ENCODE measurements at regions not wholly inside any gene's neighbourhood (a gene's known extent, or its start where the extent isn't known, plus 50 kb on each side); places are given as distances from the start of the nearest gene placed in this dataset.
"Not testable (repeated sequence)": the region's sequence is repeated elsewhere in the genome, so short reads cannot be mapped to it uniquely, and the experiment has no call there.

DNA sequence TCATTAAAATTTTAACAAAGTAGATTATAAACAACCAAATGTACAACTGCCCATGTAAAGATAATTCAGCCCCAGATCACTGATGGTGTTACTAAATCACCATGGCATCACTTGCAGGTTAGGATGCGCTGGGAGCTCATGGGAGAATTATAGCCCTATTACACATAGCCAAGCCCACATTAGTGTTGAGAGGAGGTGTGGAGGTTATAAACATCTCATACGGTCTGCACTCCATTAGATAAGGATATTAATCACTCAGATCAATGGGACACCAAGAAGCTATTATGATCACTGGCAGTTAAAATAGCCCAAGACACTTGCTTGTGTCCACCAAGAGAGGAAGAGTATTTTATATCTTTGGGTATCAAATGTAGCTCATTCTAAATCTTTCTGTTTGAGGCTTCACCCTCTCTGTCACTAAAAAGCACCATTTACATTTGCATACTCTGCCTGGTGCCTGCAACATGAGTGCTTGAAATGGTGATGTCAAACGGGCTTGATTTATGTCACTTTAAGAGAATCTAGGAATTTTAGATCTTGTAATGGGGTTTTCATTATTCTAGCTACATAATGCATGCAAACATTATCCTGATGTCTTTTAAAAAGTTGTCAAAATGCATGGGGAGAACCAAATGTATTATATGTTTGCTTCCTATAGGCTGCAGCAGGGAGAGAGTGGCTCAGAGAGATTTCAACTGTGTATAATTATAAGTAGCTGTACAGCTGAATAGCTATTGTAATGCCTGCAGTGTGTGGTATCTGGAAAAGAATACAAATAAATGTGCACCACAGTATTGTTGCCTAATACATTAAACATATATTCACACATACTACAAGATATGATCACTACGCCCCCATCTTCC, 654.1 kb upstream of the MARCKS start:
- DNase-seq (ENCODE audit: low read depth): no peak

DNA sequence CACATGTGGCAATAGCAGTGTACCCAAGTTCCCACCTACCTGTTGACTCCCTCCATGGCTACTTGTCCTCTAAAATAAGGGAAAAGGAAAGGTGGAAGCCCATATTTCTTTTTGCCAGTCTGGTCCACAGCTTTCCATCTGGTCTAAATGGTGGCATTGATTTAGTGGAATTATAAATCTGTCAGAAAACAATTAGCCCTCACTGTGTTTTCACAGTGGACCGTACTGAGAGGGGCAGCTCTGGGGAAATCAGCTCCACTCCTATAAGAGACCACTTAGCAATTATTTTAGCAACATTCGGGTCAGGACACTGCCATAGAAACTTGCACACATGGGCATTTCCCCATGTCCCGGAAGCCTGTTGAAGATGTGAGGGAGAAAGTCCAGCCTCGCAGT, 653.4 kb upstream of the MARCKS start:
- no peak for DNase-seq (ENCODE audit: low read depth)

DNA sequence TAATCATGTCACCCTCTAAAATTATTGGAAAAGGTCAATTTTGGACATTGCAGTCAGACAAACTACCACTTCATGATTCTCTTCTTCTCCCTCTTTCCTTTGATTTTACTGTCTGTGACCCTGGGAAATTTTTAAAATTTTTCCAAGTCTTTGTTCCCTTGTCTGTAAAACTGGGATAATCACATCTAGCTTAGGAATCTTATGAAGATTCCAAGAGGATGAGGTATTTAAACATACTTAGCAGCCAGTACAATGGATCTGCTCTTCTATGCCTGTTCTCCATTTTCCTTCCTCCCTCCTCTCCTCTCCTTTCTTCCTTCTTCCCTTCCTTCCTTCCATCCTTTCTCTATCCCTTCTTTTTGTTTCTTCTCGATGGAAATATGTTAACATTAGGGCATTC, 651.6 kb upstream of the MARCKS start:
- no peak for DNase-seq (ENCODE audit: low read depth)

DNA sequence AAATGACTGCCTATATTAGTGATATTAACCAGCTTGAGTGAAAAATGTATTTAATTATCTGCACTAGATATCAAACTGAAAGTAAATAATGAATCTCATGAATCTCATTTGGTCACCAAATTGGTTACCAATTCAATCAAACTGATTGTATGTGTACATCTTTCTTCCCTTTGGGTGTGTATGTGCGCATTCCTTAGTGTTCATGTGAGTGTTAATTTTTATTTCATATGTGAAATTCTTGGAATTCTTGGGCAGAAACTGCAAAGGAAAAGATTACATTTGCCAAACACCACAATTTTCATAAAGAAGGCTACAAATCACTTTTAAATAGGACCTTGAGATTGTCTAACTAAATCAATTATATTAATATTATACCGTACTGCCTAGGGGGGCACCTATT, 648.4 kb upstream of the MARCKS start:
- no peak for DNase-seq (ENCODE audit: low read depth)

DNA sequence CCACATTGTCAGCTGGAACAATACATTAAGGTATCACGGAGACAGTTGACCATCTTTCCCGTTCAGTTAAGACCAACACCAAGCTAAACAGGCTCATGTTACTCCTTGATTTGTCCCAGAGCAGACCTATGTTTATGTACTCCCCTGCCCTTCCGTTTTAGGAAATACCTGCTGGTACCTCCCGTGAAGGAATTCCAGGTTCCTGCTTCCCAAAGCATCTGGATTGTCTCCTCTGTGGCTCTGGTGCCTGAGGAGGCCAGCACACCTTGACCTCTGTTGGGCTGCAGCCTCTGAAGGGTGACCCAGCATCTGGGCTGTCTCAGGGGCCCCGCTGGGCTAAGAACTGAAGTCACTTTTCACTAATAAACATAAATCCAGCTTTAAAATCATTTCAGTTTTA, 647.8 kb upstream of the MARCKS start:
- DNase-seq (ENCODE audit: low read depth): no peak

DNA sequence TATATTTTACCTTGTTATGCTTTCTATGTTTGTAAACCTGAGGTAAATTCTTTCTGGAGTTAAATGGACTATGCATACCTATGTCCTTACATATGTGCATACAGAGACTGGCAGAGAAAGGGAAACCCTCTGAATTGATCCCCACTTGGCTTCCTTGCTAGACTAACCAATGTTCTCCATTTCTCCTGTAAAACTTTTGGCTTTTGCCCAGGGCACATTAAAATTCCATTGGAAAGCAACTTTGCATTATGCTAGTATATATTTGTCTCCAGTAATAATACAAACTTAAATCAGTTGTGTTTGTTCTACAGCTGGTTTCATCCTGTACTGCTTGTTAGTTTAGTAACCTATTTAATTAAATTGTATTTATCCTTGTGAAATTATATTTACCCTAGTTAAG, 646.0 kb upstream of the MARCKS start:
- no peak for DNase-seq (ENCODE audit: low read depth)

DNA sequence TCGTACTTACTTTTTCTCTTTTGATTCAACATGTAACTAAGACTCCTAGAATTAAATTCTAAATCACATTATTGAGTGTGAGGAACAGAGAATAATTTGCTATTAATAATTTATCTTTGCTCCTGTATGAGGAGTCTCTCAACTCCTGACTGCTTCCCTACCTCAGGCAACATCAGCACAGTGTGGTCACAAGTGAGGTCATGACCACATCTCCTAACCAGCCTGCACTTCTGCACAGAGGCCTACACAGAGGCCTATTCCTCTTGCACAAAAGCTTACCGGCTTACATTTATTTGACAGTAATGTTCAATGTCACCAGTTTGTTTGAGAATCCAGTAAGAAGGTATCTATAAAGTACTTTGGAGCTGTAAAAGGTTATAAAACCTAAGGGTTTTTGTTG, 637.4 kb upstream of the MARCKS start:
- DNase-seq (ENCODE audit: low read depth): no peak

DNA sequence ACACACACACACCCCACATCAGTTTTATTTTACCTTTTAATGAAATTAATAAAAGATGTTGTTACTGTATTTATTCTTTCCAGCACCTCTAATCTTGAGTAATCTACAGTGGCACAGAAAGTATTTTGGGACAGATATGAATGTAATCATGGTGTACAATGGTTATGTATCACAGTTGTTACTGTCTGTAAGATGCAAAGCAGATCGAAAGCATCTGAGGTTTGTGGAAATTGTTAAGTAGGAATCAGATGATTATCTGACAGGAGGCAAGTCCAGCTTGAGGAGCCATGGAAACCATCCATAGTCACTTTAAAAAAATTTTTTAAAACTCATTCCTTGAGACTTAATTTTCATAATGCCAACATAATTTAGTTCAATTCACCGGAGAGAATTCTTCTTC, 636.3 kb upstream of the MARCKS start:
- no peak for DNase-seq (ENCODE audit: low read depth)

DNA sequence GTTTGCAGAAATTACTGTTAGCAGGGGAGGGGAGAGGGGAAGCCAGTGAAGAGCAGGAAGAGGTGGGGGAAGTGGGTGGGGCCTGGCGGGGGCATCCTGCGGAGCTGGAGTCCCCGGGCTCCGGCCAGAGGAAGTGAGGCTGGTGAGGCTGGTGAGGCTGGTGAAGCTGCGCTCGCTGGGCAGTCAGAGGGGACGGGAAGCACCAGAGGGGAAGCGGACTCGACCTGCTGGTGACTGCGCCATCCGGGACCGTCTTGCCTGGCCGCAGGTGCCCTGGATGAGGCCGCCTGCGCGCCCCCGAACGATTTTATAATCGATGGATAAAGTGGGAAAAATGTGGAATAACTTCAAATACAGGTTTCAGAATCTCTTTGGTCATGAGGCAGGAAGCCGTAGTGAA, 635.3 kb upstream of the MARCKS start:
- DNase-seq (ENCODE audit: low read depth): no peak

DNA sequence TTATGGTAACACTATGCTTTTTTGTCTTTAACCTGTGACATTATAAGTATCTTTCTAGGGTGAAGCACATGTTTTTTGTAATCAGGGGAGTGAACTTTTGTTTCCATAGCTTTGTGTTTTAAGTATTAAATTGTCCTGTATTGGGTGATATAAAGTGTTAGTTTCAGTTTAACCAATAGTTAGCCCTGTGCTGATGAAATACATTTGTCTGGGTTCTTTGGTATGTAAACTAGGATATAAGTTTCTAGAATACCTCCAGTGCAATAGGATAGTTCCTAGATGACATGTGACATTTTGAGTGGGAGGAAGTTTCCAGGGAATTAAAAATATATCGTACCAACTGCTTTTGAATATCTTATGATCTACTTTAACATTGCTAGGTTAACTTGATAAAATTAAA, 611.0 kb upstream of the MARCKS start:
- no peak for DNase-seq (ENCODE audit: low read depth)

DNA sequence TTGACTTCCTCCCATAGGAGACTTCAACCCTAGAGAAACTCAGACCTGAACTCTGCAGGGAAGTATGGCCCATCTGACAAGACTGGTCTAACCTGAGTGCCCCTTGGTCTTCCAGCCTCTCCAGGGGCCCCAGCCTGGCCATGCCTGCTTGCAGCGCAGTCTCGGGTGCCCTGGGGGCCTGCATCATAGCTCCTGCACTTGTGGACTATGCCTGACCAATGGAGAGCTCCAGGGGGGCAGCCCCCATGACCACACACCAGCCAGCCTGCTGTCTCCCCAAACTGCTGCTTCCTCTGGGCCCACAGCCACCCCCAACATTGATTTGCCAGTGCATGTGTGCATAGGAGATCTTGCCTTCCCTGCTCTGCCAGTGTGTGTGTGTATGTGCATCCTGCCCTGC, 608.6 kb upstream of the MARCKS start:
- no peak for DNase-seq (ENCODE audit: low read depth)

DNA sequence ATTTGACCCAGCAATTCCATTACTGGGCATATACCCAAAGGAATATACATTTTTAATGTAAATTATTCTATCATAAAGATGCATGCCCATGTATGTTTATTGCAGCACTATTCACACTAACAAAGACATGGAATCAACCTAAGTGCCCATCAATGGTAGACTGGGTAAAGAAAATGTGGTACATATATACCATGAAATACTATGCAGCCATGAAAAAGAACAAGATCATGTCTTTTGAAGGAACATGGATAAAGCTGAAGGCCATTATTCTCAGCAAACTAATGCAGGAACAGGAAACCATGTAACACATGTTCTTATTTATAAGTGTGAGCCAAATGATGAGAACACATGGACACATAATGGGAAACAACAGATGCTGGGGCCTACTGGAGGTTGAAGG, 603.0 kb upstream of the MARCKS start:
- DNase-seq (ENCODE audit: low read depth): not testable (repeated sequence)

DNA sequence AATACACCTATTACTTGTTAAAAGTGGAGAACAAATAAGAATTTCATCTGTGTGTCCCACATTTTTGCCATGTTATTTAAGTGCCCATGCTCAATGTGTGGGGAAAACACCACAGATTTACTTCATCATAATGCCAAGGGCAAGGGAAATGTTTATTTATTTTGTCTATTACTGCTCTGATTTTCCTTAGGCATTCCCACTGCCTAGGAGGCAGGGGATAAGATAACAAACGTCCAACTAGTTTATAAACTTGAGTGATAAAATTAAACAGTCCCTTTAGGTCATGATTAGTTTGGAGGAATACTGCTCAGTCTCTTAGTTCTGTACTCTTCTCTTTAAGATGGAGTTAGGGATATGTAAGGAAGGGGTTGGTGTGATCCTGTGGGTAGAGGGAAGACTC, 598.4 kb upstream of the MARCKS start:
- DNase-seq (ENCODE audit: low read depth): no peak

DNA sequence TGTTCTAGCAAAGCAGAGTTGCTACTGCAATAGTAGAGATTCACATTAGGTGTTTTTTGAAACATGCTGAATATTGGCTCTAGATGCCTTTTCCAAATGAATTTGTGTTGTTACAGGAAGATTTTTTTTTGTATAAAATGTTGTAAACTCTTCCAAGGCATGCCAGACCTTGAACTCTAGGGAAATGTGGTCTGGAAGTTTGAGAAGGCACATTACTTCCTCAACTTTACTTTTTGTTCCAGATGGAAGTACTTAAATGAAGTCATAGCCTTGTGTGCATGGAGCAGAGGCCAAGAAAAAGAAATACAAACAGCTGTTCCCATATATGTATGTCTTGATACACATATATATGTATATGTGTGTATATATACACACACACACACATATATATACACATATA, 585.7 kb upstream of the MARCKS start:
- no peak for DNase-seq (ENCODE audit: low read depth)

DNA sequence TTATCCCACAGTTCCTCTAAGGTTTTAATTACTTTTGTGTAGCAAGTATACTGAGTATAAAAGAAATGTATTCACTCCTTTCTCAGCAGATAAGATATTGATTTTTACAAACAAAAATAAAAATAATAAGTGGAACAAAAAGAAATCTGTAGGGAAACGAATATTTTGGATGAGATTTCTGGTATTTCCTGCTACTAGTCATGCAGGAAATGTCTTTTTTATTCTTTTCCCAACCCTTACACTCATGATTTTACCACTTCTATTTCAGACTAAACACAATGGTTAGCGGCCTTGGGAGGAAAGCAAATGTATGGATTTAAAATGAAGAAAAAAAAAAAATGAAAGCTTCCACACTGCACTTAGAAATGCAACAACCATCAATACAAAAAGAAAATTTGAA, 580.5 kb upstream of the MARCKS start:
- DNase-seq (ENCODE audit: low read depth): no peak

DNA sequence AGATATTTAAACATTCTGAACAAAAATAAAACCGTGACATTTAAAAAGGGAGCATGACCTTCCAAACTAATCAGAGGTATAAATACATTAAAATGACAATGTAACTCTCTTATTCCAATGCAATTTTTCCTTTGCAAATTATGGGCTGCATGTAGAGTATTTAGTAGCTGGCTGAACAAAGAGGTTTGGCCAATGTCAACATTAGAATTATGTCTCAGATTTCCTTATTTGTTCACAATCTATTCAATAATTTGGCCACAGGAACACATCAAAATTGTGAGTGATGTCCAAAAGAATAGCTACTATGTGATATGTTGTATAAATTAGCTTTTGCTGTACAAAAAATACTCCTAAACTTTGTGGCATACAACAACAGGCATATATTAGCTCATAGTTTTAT, 580.0 kb upstream of the MARCKS start:
- DNase-seq (ENCODE audit: low read depth): no peak

DNA sequence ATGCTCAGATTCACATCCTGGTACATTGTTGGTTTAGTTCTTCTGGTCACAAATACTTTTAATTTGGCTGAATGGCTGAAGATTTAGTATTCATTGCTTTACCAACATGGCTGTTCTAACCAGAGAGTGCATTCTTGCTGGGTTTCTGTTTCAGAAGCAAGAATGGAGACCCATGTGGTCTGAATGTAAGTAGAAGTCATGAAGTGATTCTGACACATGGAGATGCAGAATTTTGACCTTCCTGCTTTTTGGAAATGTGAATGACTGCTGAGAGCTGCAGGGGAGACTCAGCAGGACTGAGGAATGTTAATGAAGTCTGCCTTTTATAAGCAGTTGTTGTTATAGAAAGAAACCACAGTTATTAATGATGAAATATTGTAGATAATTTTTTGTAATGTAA, 576.1 kb upstream of the MARCKS start:
- peak; percentile 47 for DNase-seq (ENCODE audit: low read depth)

DNA sequence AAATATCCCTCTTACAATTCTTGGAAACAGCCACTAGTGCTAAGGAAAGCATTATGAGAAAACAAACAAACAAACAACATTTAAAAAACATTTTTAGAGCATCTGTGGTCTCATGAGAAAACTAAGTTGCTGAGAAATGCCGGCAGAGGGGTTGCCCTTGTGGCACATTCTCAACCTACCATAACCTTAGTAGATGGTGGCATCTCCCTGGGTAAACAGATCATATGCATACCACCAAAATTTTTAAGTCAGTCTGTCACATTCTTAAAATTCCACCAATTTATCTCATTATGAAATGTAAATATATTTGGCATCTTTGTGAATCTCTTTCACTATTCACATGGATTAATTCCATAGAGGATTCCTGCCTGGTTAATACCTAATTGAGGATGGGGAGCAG, 575.7 kb upstream of the MARCKS start:
- DNase-seq (ENCODE audit: low read depth): no peak

DNA sequence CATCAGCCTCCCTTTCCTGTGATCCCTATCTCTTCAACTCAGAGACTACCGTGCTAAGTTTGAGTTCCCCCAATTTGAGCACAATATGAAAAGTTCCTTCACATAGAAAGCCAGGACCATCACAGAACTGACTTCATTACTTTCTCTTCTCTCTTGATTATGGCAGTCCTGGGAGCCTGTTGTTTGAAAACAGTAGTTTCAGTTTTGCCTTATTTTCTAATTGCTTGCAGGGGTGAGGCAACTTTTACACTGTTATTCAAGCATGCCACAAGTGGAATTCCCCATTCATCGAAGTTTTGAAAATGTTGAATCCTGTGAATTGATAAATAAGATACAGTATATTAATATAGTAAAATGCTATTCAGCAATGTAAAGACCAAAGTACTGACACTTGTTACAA, 569.7 kb upstream of the MARCKS start:
- DNase-seq (ENCODE audit: low read depth): no peak

DNA sequence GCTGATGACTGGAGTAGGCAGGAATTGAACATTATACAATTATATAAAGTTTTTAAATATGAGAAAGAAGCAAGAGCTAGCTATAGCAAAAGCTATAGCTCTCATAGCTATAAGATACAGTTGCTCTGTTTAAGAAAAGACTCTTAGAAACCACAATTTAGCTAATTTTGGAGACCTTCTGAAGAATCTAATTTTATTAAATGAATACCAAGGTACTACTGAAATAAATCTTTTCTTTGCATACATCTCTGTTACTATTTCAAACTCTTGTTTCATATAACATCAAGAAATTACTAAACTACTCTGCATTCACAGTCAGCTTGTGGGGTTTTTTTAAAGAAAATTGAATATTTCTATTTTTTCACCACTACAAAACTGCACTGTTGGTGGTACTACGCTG, 568.7 kb upstream of the MARCKS start:
- DNase-seq (ENCODE audit: low read depth): no peak

DNA sequence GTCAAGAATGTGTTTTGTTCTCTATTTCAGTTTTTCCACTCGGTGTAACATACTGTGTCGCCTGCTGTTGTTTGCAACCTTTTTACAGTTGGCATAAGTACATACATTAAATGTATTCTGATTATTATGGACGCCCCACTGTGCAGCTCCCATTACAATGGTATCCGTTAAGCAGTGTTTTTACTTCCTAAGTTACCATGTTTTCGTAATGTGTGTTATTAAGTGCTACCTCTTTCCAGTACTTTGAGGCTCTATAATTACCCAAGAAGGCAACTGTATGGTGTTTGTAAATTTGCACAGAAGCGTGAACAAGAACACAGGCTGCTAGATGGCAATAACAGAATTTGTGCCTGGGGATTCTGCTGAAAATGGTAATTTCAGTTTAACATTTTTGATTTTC, 568.0 kb upstream of the MARCKS start:
- DNase-seq (ENCODE audit: low read depth): no peak

DNA sequence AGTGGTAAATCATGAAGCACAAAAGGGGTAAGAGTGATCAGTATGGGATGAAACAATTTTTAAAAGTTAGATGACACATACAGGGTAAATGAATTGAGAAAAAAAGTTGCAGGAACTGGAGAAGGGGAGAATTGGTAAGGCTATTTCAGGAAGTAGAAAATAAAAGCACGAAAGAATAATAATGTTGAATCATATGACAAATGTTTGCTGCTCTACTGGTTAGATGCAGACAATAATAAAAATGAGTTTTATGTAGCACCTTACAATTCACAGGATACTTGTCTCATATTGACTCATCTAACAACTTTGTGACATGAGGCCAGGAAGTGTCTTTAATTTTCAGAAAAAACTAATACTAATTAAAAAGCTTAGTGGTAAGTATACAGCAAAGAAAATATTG, 566.5 kb upstream of the MARCKS start:
- DNase-seq (ENCODE audit: low read depth): no peak

DNA sequence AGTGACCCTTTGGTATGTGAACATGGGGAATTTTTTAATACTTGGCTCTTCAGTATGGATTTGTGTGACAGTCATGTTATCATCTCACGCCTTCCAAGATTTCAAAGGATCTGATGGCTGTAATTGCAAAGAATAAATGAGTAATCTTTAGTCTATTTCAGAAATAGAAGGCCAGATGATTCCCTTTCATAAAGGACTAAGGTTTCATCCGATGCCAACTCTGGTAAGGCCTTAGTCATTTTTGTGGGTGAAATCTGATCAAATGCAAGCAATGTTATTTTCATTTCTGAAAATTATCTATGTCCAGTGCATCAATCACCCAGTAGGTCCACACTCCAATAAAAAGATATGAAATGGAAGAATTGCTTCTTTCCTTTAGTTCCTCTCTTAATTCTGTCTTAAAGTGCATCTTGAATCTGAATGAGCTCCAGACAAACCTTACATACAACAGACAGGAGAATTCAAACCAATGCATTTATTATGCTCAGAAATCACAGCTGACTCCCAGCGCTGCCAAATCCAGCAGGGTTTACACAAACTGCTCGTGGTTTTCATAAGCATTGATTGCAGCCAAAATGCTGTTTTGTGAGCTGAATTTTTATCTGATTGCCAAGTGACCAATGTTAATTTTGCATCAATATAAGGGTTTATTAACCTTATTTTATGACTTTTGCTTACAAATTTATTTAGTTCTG, 565.2 kb upstream of the MARCKS start:
- no peak for DNase-seq (ENCODE audit: low read depth)
